ENCODE measurements at regions not wholly inside any gene's neighbourhood (a gene's known extent, or its start where the extent isn't known, plus 50 kb on each side); places are given as distances from the start of the nearest gene placed in this dataset.

GRCh38 chr5:94080390-94080789 lies 339.0 kb upstream of the POU5F2 start:
- H3K27ac ChIP-seq (ENCODE audit: low read depth, low read length) = no peak overlapping the region
- H3K4me3 ChIP-seq (ENCODE audit: extremely low read depth in 1 of 4, insufficient read depth in 2 of 4, low read depth in 3 of 4, low read length in 4 of 4) = no peak overlapping the region
- H3K4me2 ChIP-seq (ENCODE audit: insufficient read depth in 1 of 2, low read depth in 2 of 2, low read length in 2 of 2) = no peak overlapping the region
- H4K5ac ChIP-seq (ENCODE audit: insufficient read length, low read depth, low read length) = no peak overlapping the region
- no peak overlapping the region for H2BK15ac ChIP-seq (ENCODE audit: low read length)
- no peak overlapping the region for H2AK5ac ChIP-seq (ENCODE audit: low read depth, low read length)
- no peak overlapping the region for H2BK5ac ChIP-seq (ENCODE audit: low read depth, low read length)
- 85% methylated on average over 3 of the region's 3 CpGs; no CpG with 5 or more reads in 1 of the 2 experiments for WGBS, 2 experiments (ENCODE audit: extremely low coverage in 1 of 2, insufficient coverage in 1 of 2, insufficient read length in 1 of 2, insufficient replicate concordance in 2 of 2, low coverage in 1 of 2, low lambda C conversion rate in 2 of 2, missing lambda C conversion rate in 1 of 2)
- no peak overlapping the region for H2BK120ac ChIP-seq (replicated peaks; ENCODE audit: low read depth, low read length)
- H3K23ac ChIP-seq (ENCODE audit: insufficient read length) = no peak overlapping the region
- H3K4ac ChIP-seq (replicated peaks; ENCODE audit: insufficient read length, low read depth, low read length) = no peak overlapping the region
- H3K4me1 ChIP-seq (replicated peaks in 1 of 4; ENCODE audit: control insufficient read depth in 3 of 4, insufficient read depth in 4 of 4, low read length in 3 of 4) = no peaks in the 10 kb centered on the region
- no peak overlapping the region for H3K56ac ChIP-seq (replicated peaks; ENCODE audit: insufficient read length, low read depth, low read length)
- H4K20me1 ChIP-seq (replicated peaks in 1 of 2; ENCODE audit: control insufficient read depth in 1 of 2, insufficient read depth in 2 of 2, low read length in 2 of 2) = peaks cover 0 to 1% of the 10 kb centered on the region in 2 experiments
- no peak overlapping the region for H3K14ac ChIP-seq (ENCODE audit: insufficient read length)
- no peak overlapping the region for H2AFZ ChIP-seq (ENCODE audit: low read length)
- H2BK12ac ChIP-seq (ENCODE audit: low read depth, low read length) = no peak overlapping the region
- no peaks in the 10 kb centered on the region for H3K79me2 ChIP-seq (ENCODE audit: control insufficient read depth in 1 of 2, insufficient read depth in 2 of 2, low read length in 2 of 2)
- no peaks in the 10 kb centered on the region for H3K23me2 ChIP-seq (ENCODE audit: low read depth, low read length)
- H3K9me3 ChIP-seq (ENCODE audit: insufficient read depth in 2 of 2, low read depth in 1 of 2, low read length in 1 of 2) = no peaks in the 10 kb centered on the region
- ChIA-PET POLR2A (ENCODE audit: partially characterized antibody) (no interaction called here), CTCF (ENCODE audit: partially characterized antibody) (no interaction called here)
- no peak for FAIRE-seq
- H3K27me3 ChIP-seq (replicated peaks in 1 of 4; ENCODE audit: control insufficient read depth in 3 of 4, extremely low read depth in 1 of 4, insufficient read depth in 3 of 4, low read length in 3 of 4) = peaks cover 0 to 1% (median 0%) of the 10 kb centered on the region in 4 experiments; a peak in 1 of 7 replicates
- H4K91ac ChIP-seq (replicated peaks; ENCODE audit: insufficient read length, low read length) = no peak overlapping the region
- no peak overlapping the region for H3K9ac ChIP-seq (replicated peaks in 1 of 4; ENCODE audit: extremely low read depth in 1 of 4, low read depth in 3 of 4, low read length in 3 of 4)
- no peaks in the 10 kb centered on the region for H3K36me3 ChIP-seq (ENCODE audit: control insufficient read depth in 2 of 4, insufficient read depth in 4 of 4, low read length in 3 of 4)
- H4K8ac ChIP-seq (ENCODE audit: extremely low read depth, insufficient read depth, low read length) = no peak overlapping the region
- H2BK20ac ChIP-seq (ENCODE audit: low read length) = no peak overlapping the region
- 0 out of 2 replicates have a peak, but pooled peaks cover 2% of the 10 kb centered on the region for H3K79me1 ChIP-seq (ENCODE audit: low read depth, low read length)
- DNase-seq (ENCODE audit: low read depth in 1 of 2, low spot score in 2 of 2) = no peak
- no peak overlapping the region for H3K18ac ChIP-seq (ENCODE audit: extremely low read depth, low read length)
- no peak for TF ChIP-seq E2F6 (IDR thresholded peaks at IDR 0.05)
- TF ChIP-seq BCL11A (IDR thresholded peaks at IDR 0.05; ENCODE audit: low read depth in 2 of 2, low read length in 2 of 2) = no peak
- no peak for TF ChIP-seq KDM4A (IDR thresholded peaks at IDR 0.05; ENCODE audit: low read depth, low read length, severe bottlenecking)
- no peak for TF ChIP-seq SUZ12 (IDR thresholded peaks at IDR 0.05; ENCODE audit: low read length)
- TF ChIP-seq ATF2 (IDR thresholded peaks at IDR 0.05; ENCODE audit: low read length) = no peak
- TF ChIP-seq SP4 (IDR thresholded peaks at IDR 0.05; ENCODE audit: low read length) = no peak
- TF ChIP-seq TCF12 (IDR thresholded peaks at IDR 0.05; ENCODE audit: low read depth, low read length) = no peak
- no peak for TF ChIP-seq TEAD4 (IDR thresholded peaks at IDR 0.05; ENCODE audit: low read depth, low read length)
- no peak for TF ChIP-seq USF2 (IDR thresholded peaks at IDR 0.05; ENCODE audit: low read length)

Data from H1 (cell line).